ENCODE measurements at regions not wholly inside any gene's neighbourhood (a gene's known extent, or its start where the extent isn't known, plus 50 kb on each side); places are given as distances from the start of the nearest gene placed in this dataset.

GRCh38 chr12:19779395-19780056, 340.2 kb downstream of the AEBP2 start:
- TF ChIP-seq CTCF (IDR thresholded peaks at IDR 0.05; ENCODE audit: low read depth, low read length): no peak
- H3K9me3 ChIP-seq (ENCODE audit: insufficient read depth, low read length): no peaks in the 10 kb centered on the region
- no peak overlapping the region for H2AFZ ChIP-seq (ENCODE audit: low read depth, low read length)
- no peaks in the 10 kb centered on the region for H3K79me2 ChIP-seq (ENCODE audit: low read length)
- H3K4me3 ChIP-seq (ENCODE audit: low read length): no peak overlapping the region
- H3K27me3 ChIP-seq (ENCODE audit: low read depth, low read length): no peaks in the 10 kb centered on the region
- no peak overlapping the region for H3K27ac ChIP-seq (ENCODE audit: low read length)
- H4K20me1 ChIP-seq (ENCODE audit: insufficient read depth, low read length): no peaks in the 10 kb centered on the region
- H3K4me1 ChIP-seq (ENCODE audit: low read length): no peaks in the 10 kb centered on the region
- no peak overlapping the region for H3K9ac ChIP-seq (ENCODE audit: low read length)
- no peak overlapping the region for H3K4me2 ChIP-seq (ENCODE audit: low read length)
- H3K36me3 ChIP-seq (replicated peaks; ENCODE audit: low read depth, low read length): no peaks in the 10 kb centered on the region

GRCh38 chr12:19780460-19780859, 341.2 kb downstream of the AEBP2 start:
- no peak overlapping the region for H3K4me2 ChIP-seq (ENCODE audit: low read length)
- H3K27me3 ChIP-seq (ENCODE audit: low read depth, low read length): no peaks in the 10 kb centered on the region
- no peak overlapping the region for H2AFZ ChIP-seq (ENCODE audit: low read depth, low read length)
- no peaks in the 10 kb centered on the region for H3K79me2 ChIP-seq (ENCODE audit: low read length)
- no peak overlapping the region for H3K4me3 ChIP-seq (ENCODE audit: low read length)
- H3K4me1 ChIP-seq (ENCODE audit: low read length): no peaks in the 10 kb centered on the region
- H4K20me1 ChIP-seq (ENCODE audit: insufficient read depth, low read length): no peaks in the 10 kb centered on the region
- H3K27ac ChIP-seq (ENCODE audit: low read length): no peak overlapping the region
- no peak for TF ChIP-seq CTCF (IDR thresholded peaks at IDR 0.05; ENCODE audit: low read depth, low read length)
- no peak for TF ChIP-seq EZH2phosphoT487 (IDR thresholded peaks at IDR 0.05; ENCODE audit: low read depth)
- H3K36me3 ChIP-seq (replicated peaks; ENCODE audit: low read depth, low read length): no peaks in the 10 kb centered on the region
- no peak overlapping the region for H3K9ac ChIP-seq (ENCODE audit: low read length)
- no peaks in the 10 kb centered on the region for H3K9me3 ChIP-seq (ENCODE audit: insufficient read depth, low read length)

- no peaks in the 10 kb centered on the region for H3K27me3 ChIP-seq (ENCODE audit: low read depth, low read length)
- no peaks in the 10 kb centered on the region for H3K79me2 ChIP-seq (ENCODE audit: low read length)
- no peaks in the 10 kb centered on the region for H3K9me3 ChIP-seq (ENCODE audit: insufficient read depth, low read length)
- H3K9ac ChIP-seq (ENCODE audit: low read length): no peak overlapping the region
- no peak overlapping the region for H2AFZ ChIP-seq (ENCODE audit: low read depth, low read length)
- no peak overlapping the region for H3K4me3 ChIP-seq (ENCODE audit: low read length)
- no peaks in the 10 kb centered on the region for H3K4me1 ChIP-seq (ENCODE audit: low read length)
- no peak for TF ChIP-seq CTCF (IDR thresholded peaks at IDR 0.05; ENCODE audit: low read depth, low read length)
- TF ChIP-seq EZH2phosphoT487 (IDR thresholded peaks at IDR 0.05; ENCODE audit: low read depth): no peak
- no peak overlapping the region for H3K4me2 ChIP-seq (ENCODE audit: low read length)
- H3K27ac ChIP-seq (ENCODE audit: low read length): no peak overlapping the region
- no peaks in the 10 kb centered on the region for H4K20me1 ChIP-seq (ENCODE audit: insufficient read depth, low read length)
- H3K36me3 ChIP-seq (replicated peaks; ENCODE audit: low read depth, low read length): no peaks in the 10 kb centered on the region
These were observed 344.5 kb downstream of the AEBP2 start for GRCh38 chr12:19783547-19784444.

GRCh38 chr12:19792028-19792427, 352.7 kb downstream of the AEBP2 start:
- H3K4me2 ChIP-seq (ENCODE audit: low read length): no peak overlapping the region
- no peaks in the 10 kb centered on the region for H3K27me3 ChIP-seq (ENCODE audit: low read depth, low read length)
- no peaks in the 10 kb centered on the region for H3K9me3 ChIP-seq (ENCODE audit: insufficient read depth, low read length)
- peaks cover 9% of the 10 kb centered on the region for H3K4me1 ChIP-seq (ENCODE audit: low read length)
- H3K27ac ChIP-seq (ENCODE audit: low read length): no peak overlapping the region
- H3K79me2 ChIP-seq (ENCODE audit: low read length): no peaks in the 10 kb centered on the region
- H3K36me3 ChIP-seq (replicated peaks; ENCODE audit: low read depth, low read length): no peaks in the 10 kb centered on the region
- no peaks in the 10 kb centered on the region for H4K20me1 ChIP-seq (ENCODE audit: insufficient read depth, low read length)
- H3K9ac ChIP-seq (ENCODE audit: low read length): no peak overlapping the region
- H3K4me3 ChIP-seq (ENCODE audit: low read length): no peak overlapping the region
- no peak for TF ChIP-seq CTCF (IDR thresholded peaks at IDR 0.05; ENCODE audit: low read depth, low read length)
- no peak for TF ChIP-seq EZH2phosphoT487 (IDR thresholded peaks at IDR 0.05; ENCODE audit: low read depth)
- H2AFZ ChIP-seq (ENCODE audit: low read depth, low read length): no peak overlapping the region

Measured in OCI-LY3 (cell line).